Cardiac fibroblast (primary cell): ENCODE measurements at regions not wholly inside any gene's neighbourhood (a gene's known extent, or its start where the extent isn't known, plus 50 kb on each side); places are given as distances from the start of the nearest gene placed in this dataset.

Experiments
- DNase-seq, 2 donors: peaks; one replicate each; pipeline versions ENCODE4 v3.0.0 to v3.0.0-alpha.2; 2010; ENCODE audit warnings: low read depth in 2 of 2
- H3K4me3 ChIP-seq, 2 donors: replicated peaks in 1 of 2; 1 replicate in 1 of 2; 2 replicates in 1 of 2; pipeline ENCODE4 v1.5.1; 2011; ENCODE audit warnings: low read depth in 2 of 2, low read length in 2 of 2, mild to moderate bottlenecking in 2 of 2, moderate library complexity in 1 of 2
- CTCF ChIP-seq: IDR thresholded peaks from one replicate; pipeline ENCODE4 v1.5.1; 2011; ENCODE audit warnings: low read depth, mild to moderate bottlenecking, low read length, inconsistent platforms

GRCh38 chr4:120316416-120316815, 249.8 kb upstream of the MAD2L1 start:
- DNase-seq: no peak
- no peak overlapping the region for H3K4me3 ChIP-seq
- no peak for TF ChIP-seq CTCF

- H3K4me3 ChIP-seq: no peak overlapping the region
- DNase-seq: no peak
- no peak for TF ChIP-seq CTCF
Measured at GRCh38 chr4:120314969-120315368, 248.3 kb upstream of the MAD2L1 start.

- DNase-seq: no peak
- H3K4me3 ChIP-seq: no peak overlapping the region
- TF ChIP-seq CTCF: no peak
Measured at GRCh38 chr4:120304801-120305200, 238.2 kb upstream of the MAD2L1 start.

- TF ChIP-seq CTCF: no peak
- no peak overlapping the region for H3K4me3 ChIP-seq
Measured at GRCh38 chr4:120299631-120300030, 233.0 kb upstream of the MAD2L1 start.

GRCh38 chr4:120293341-120293740, 226.7 kb upstream of the MAD2L1 start:
- no peak overlapping the region for H3K4me3 ChIP-seq
- no peak for TF ChIP-seq CTCF
- DNase-seq: no peak

More at GRCh38 chr4:120299631-120300030, 233.0 kb upstream of the MAD2L1 start:
- no peak for DNase-seq

GRCh38 chr4:120291541-120291940, 224.9 kb upstream of the MAD2L1 start:
- TF ChIP-seq CTCF: no peak
- H3K4me3 ChIP-seq: no peak overlapping the region
- no peak for DNase-seq

GRCh38 chr4:120290553-120290952, 223.9 kb upstream of the MAD2L1 start:
- no peak for DNase-seq
- TF ChIP-seq CTCF: no peak
- no peak overlapping the region for H3K4me3 ChIP-seq
